K562 (cell line): ENCODE measurements at regions not wholly inside any gene's neighbourhood (a gene's known extent, or its start where the extent isn't known, plus 50 kb on each side); places are given as distances from the start of the nearest gene placed in this dataset.
A peak's percentile ranks its signal among the peaks of the same experiment; 100 is the strongest.

ENCODE experiments used
- ATAC-seq: fragments of 200-7000 bp; cut with Tn5 transposase; 3 replicates; pipeline ENCODE4 v1.9.1; 2020; ENCODE audit warnings: moderate library complexity
- BruUV-seq: library from RNA; stranded (reverse); fragments of 400-500 nt; replicated peaks from 2 replicates; lab custom pipeline; 2021; lab: Mats Ljungman, UMichigan
- CTCF ChIA-PET: fragments of 300-600 bp; formaldehyde crosslinking; extraction: SDS; loops from one replicate; lab custom pipeline; 2021; ENCODE audit warnings: low intra/inter-chr PET ratio; lab: Yijun Ruan, JAX
- POLR2A ChIA-PET: fragments of 300-600, 350-650 bp; sonication (Branson Sonifier 250); formaldehyde crosslinking; extraction: SDS; loops from one replicate; lab custom pipeline; 2021; ENCODE audit warnings: antibody characterized with exemption, inconsistent platforms; lab: Yijun Ruan, JAX
- DNase-seq, 4 experiments: peaks; one replicate each; pipeline versions ENCODE4 v3.0.0 to v3.0.0-alpha.2; 2011 to 2018; ENCODE audit warnings: low spot score in 3 of 4, mixed read lengths in 3 of 4; ENCODE audit errors: extremely low read depth in 1 of 4
- FAIRE-seq: peaks from 2 replicates; lab custom pipeline; 2011; peaks lifted over from hg19 to GRCh38; lab: Jason Lieb, UNC
- H2AFZ ChIP-seq: 2 replicates; pipeline ENCODE4 v1.6.0; 2011; ENCODE audit warnings: low read depth, low read length, control low read depth, inconsistent platforms
- H3K27ac ChIP-seq: fragments of 200-600 bp; 3 replicates; pipeline ENCODE4 v1.8.0; 2011; ENCODE audit warnings: low read depth, mild to moderate bottlenecking, control low read depth, inconsistent platforms, low read length, moderate library complexity, mixed read lengths; ENCODE audit errors: extremely low read depth
- H3K27me3 ChIP-seq, 2 experiments: fragments of 300-600 bp in 1 of 2; 2 replicates in 1 of 2; 3 replicates in 1 of 2; pipeline versions ENCODE4 v1.6.0 to v1.8.0; 2011; ENCODE audit warnings: inconsistent platforms in 2 of 2, low read length in 2 of 2, mild to moderate bottlenecking in 1 of 2, mixed read lengths in 1 of 2, moderate library complexity in 1 of 2; ENCODE audit not compliant: control insufficient read depth in 2 of 2, insufficient read depth in 2 of 2
- H3K36me3 ChIP-seq: fragments of 300-600 bp; 3 replicates; pipeline ENCODE4 v1.8.0; 2011; ENCODE audit warnings: mild to moderate bottlenecking, low read length, inconsistent platforms; ENCODE audit not compliant: control insufficient read depth, insufficient read depth
- H3K4me1 ChIP-seq, 2 experiments: fragments of 200-600 bp in 1 of 2; replicated peaks in 1 of 2; 2 replicates in 1 of 2; 3 replicates in 1 of 2; pipeline versions ENCODE4 v1.5.1 to v1.8.0; 2011; ENCODE audit warnings: inconsistent platforms in 2 of 2, low read length in 2 of 2, mild to moderate bottlenecking in 1 of 2, mixed read lengths in 1 of 2, moderate library complexity in 1 of 2; ENCODE audit not compliant: control insufficient read depth in 2 of 2, insufficient read depth in 2 of 2
- H3K4me2 ChIP-seq: 2 replicates; pipeline ENCODE4 v1.6.1; 2011; ENCODE audit warnings: low read length, control low read depth, inconsistent platforms, mixed read lengths; ENCODE audit not compliant: insufficient read depth
- H3K4me3 ChIP-seq: fragments of 200-600 bp; sonication (generic), shearing (Covaris generic); 2 replicates; pipeline ENCODE4 v1.5.1; 2016; ENCODE audit warnings: control low read depth, inconsistent platforms
- H3K79me2 ChIP-seq: fragments of 200-600 bp; 3 replicates; pipeline ENCODE4 v1.8.0; 2011; ENCODE audit warnings: low read length, inconsistent platforms; ENCODE audit not compliant: control insufficient read depth, insufficient read depth
- H3K9ac ChIP-seq, 2 experiments: 2 replicates each; pipeline versions ENCODE4 v1.6.0 to v1.6.1; 2011; ENCODE audit warnings: low read depth in 2 of 2, low read length in 2 of 2, control low read depth in 1 of 2, inconsistent platforms in 1 of 2, mild to moderate bottlenecking in 1 of 2, mixed read lengths in 1 of 2; ENCODE audit not compliant: insufficient read depth in 1 of 2
- H3K9me1 ChIP-seq: one replicate; pipeline ENCODE4 v1.6.0; 2011; ENCODE audit warnings: inconsistent platforms, mild to moderate bottlenecking, low read length, moderate library complexity; ENCODE audit not compliant: control insufficient read depth, insufficient read depth
- H3K9me3 ChIP-seq: replicated peaks from 2 replicates; pipeline ENCODE4 v1.5.1; 2011; ENCODE audit warnings: low read depth, low read length, inconsistent platforms; ENCODE audit not compliant: control insufficient read depth, insufficient read depth
- H4K20me1 ChIP-seq: replicated peaks from 2 replicates; pipeline ENCODE4 v1.6.1; 2011; ENCODE audit warnings: low read length, inconsistent platforms, mixed read lengths; ENCODE audit not compliant: control insufficient read depth, insufficient read depth
- RAD21 ChIP-seq, 2 experiments: fragments of 250-450 bp in 1 of 2; fragments of 450-650 bp in 1 of 2; sonication (Bioruptor Pico) in 1 of 2; formaldehyde crosslinking in 1 of 2; IDR thresholded peaks in 1 of 2; conservative IDR thresholded peaks in 1 of 2; 2 replicates each; pipeline versions ENCODE4 v1.4.0 to v1.8.0; 2020 to 2022; ENCODE audit warnings: mild to moderate bottlenecking in 2 of 2, moderate library complexity in 1 of 2
- in situ Hi-C: fragments of 300-500 bp; cut with MboI; formaldehyde crosslinking; loops from 4 replicates; pipeline ENCODE4 v1.15.0; 2018; ENCODE audit warnings: inconsistent platforms, mixed read lengths
- intact Hi-C: fragments of 100-400 bp; cut with micrococcal nuclease; formaldehyde crosslinking; loops from 2 replicates; pipeline ENCODE4 v1.14.2; 2022
- TF ChIP-seq, protein P1 (sequence below): IDR thresholded peaks from 2 replicates; pipeline ENCODE4 v1.6.1; 2012; ENCODE audit warnings: low read depth, low read length, improper control_type of control experiment, borderline replicate concordance
- TF ChIP-seq, protein P2 (sequence below), 3 experiments: IDR thresholded peaks in 2 of 3; conservative IDR thresholded peaks in 1 of 3; 2 replicates each; pipeline ENCODE4 v1.5.1; 2011 to 2012; ENCODE audit warnings: low read length in 3 of 3, mild to moderate bottlenecking in 3 of 3, control low read depth in 2 of 3, improper control_type of control experiment in 1 of 3, inconsistent platforms in 1 of 3, low read depth in 1 of 3, mixed read lengths in 1 of 3, moderate library complexity in 1 of 3; ENCODE audit not compliant: insufficient read depth in 2 of 3

DNA sequence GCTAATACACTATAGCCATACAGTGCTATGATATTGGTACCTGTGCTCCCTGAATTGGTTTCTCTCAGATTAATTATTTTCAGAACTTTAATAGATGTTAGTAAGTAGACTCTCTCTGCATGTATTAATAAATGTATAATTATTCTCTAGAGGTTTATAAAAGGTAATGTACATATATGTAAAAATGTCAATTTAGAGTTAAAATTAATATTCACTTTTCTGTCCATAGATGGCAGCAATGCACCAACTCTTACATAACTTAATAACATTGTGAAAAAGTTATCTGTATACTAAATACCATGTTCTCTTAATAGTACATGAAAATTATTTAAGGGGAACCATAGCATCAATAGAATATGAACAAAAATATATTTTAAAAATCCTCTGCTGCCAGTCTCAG lies 515.0 kb upstream of the KLHL1 start:
- in situ Hi-C loops (no loop called here), intact Hi-C loops (no loop called here)

More for the DNA sequence above, 515.0 kb upstream of the KLHL1 start:
- POLR2A ChIA-PET = no interaction called here
- Histone ChIP-seq H3K4me2 (no peak overlapping the region), H2AFZ (no peak overlapping the region), H3K36me3 (no peaks in the 10 kb centered on the region), H3K4me3 (no peak overlapping the region), H3K9me3 (no peaks in the 10 kb centered on the region), H3K4me1 (no peaks in the 10 kb centered on the region), H4K20me1 (no peaks in the 10 kb centered on the region), H3K27me3 (no peaks in the 10 kb centered on the region), H3K79me2 (no peaks in the 10 kb centered on the region), H3K9me1 (no peaks in the 10 kb centered on the region), H3K9ac (no peak overlapping the region), H3K27ac (no peak overlapping the region)
- FAIRE-seq = no peak
- ATAC-seq = no peak
- no TSS peak for BruUV-seq
- peak in 2 of 4 experiments; percentile 1 to 3 for DNase-seq
- CTCF ChIA-PET = no interaction called here
- TF ChIP-seq, protein P1, sequence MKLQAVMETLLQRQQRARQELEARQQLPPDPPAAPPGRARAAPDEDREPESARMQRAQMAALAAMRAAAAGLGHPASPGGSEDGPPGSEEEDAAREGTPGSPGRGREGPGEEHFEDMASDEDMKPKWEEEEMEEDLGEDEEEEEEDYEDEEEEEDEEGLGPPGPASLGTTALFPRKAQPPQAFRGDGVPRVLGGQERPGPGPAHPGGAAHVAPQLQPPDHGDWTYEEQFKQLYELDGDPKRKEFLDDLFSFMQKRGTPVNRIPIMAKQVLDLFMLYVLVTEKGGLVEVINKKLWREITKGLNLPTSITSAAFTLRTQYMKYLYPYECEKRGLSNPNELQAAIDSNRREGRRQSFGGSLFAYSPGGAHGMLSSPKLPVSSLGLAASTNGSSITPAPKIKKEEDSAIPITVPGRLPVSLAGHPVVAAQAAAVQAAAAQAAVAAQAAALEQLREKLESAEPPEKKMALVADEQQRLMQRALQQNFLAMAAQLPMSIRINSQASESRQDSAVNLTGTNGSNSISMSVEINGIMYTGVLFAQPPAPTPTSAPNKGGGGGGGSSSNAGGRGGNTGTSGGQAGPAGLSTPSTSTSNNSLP = no peak
- TF ChIP-seq, protein P2, sequence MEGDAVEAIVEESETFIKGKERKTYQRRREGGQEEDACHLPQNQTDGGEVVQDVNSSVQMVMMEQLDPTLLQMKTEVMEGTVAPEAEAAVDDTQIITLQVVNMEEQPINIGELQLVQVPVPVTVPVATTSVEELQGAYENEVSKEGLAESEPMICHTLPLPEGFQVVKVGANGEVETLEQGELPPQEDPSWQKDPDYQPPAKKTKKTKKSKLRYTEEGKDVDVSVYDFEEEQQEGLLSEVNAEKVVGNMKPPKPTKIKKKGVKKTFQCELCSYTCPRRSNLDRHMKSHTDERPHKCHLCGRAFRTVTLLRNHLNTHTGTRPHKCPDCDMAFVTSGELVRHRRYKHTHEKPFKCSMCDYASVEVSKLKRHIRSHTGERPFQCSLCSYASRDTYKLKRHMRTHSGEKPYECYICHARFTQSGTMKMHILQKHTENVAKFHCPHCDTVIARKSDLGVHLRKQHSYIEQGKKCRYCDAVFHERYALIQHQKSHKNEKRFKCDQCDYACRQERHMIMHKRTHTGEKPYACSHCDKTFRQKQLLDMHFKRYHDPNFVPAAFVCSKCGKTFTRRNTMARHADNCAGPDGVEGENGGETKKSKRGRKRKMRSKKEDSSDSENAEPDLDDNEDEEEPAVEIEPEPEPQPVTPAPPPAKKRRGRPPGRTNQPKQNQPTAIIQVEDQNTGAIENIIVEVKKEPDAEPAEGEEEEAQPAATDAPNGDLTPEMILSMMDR (IDR thresholded peaks at IDR 0.05 in 2 of 3, conservative IDR thresholded peaks at IDR 0.05 in 1 of 3; ENCODE audit: insufficient read depth in 2 of 3, low read depth in 1 of 3, low read length in 3 of 3) = peak in 1 of 3 experiments; percentile 19; a peak in 1 of 6 replicates
- peak; percentile 20 to 36; a peak in 2 of 4 replicates for TF ChIP-seq RAD21 (CRISPR knock-in tag; conservative IDR thresholded peaks at IDR 0.05 in 1 of 2, IDR thresholded peaks at IDR 0.05 in 1 of 2)
